DOHH2 (cell line): ENCODE measurements at regions not wholly inside any gene's neighbourhood (a gene's known extent, or its start where the extent isn't known, plus 50 kb on each side); places are given as distances from the start of the nearest gene placed in this dataset.

ENCODE experiments used
- H3F3A ChIP-seq: fragments of 200-600 bp; sonication (generic), shearing (Covaris generic); 2 replicates; pipeline ENCODE4 v1.6.0; 2016; ENCODE audit warnings: antibody characterized with exemption, mild to moderate bottlenecking; ENCODE audit not compliant: control insufficient read depth, insufficient read depth
- H3K27ac ChIP-seq: fragments of 200-600 bp; sonication (generic); 2 replicates; pipeline ENCODE4 v1.5.1; 2014; ENCODE audit warnings: low read depth, mild to moderate bottlenecking, low read length, moderate library complexity
- H3K27me3 ChIP-seq: fragments of 200-600 bp; sonication (generic); 2 replicates; pipeline ENCODE4 v1.6.1; 2014; ENCODE audit warnings: mild to moderate bottlenecking, low read length, mixed read lengths; ENCODE audit not compliant: control insufficient read depth
- H3K36me3 ChIP-seq: fragments of 200-600 bp; sonication (generic); 2 replicates; pipeline ENCODE4 v1.6.1; 2014; ENCODE audit warnings: mild to moderate bottlenecking, low read length, moderate library complexity, mixed read lengths; ENCODE audit not compliant: control insufficient read depth
- H3K4me1 ChIP-seq: fragments of 200-600 bp; sonication (generic); 2 replicates; pipeline ENCODE4 v1.6.1; 2014; ENCODE audit warnings: mild to moderate bottlenecking, low read length, mixed read lengths; ENCODE audit not compliant: control insufficient read depth
- H3K4me2 ChIP-seq: fragments of 200-600 bp; sonication (generic); 2 replicates; pipeline ENCODE4 v1.6.0; 2014; ENCODE audit warnings: mild to moderate bottlenecking, low read length, moderate library complexity
- H3K4me3 ChIP-seq: fragments of 200-600 bp; sonication (generic); 2 replicates; pipeline ENCODE4 v1.5.1; 2014; ENCODE audit warnings: mild to moderate bottlenecking, low read length, mixed read lengths
- H3K79me2 ChIP-seq: fragments of 200-600 bp; sonication (generic); 2 replicates; pipeline ENCODE4 v1.6.1; 2014; ENCODE audit warnings: mild to moderate bottlenecking, low read length, mixed read lengths; ENCODE audit not compliant: control insufficient read depth
- H3K9me2 ChIP-seq: fragments of 200-600 bp; sonication (generic); replicated peaks from 2 replicates; pipeline ENCODE4 v1.6.1; 2014; ENCODE audit warnings: mild to moderate bottlenecking, low read length, mixed read lengths; ENCODE audit not compliant: control insufficient read depth
- H3K9me3 ChIP-seq: fragments of 200-600 bp; sonication (generic); 2 replicates; pipeline ENCODE4 v1.6.1; 2014; ENCODE audit warnings: antibody characterized with exemption, low read length, mixed read lengths; ENCODE audit not compliant: control insufficient read depth, insufficient read depth
- H4K20me1 ChIP-seq: fragments of 200-600 bp; sonication (generic); 2 replicates; pipeline ENCODE4 v1.6.0; 2014; ENCODE audit warnings: low read depth, mild to moderate bottlenecking, antibody characterized with exemption, low read length, moderate library complexity; ENCODE audit not compliant: control insufficient read depth, insufficient read depth
- CTCF ChIP-seq: fragments of 200-600 bp; sonication (generic); IDR thresholded peaks from one replicate; pipeline ENCODE4 v1.5.1; 2014; ENCODE audit warnings: antibody characterized with exemption, mild to moderate bottlenecking, low read depth, low read length; ENCODE audit not compliant: poor library complexity, severe bottlenecking
- EZH2phosphoT487 ChIP-seq: fragments of 200-600 bp; sonication (generic); IDR thresholded peaks from 2 replicates; pipeline ENCODE4 v1.6.1; 2017; ENCODE audit warnings: borderline replicate concordance, mild to moderate bottlenecking, antibody characterized with exemption, low read length, moderate library complexity, mixed read lengths

GRCh38 chr4:77415689-77416088 lies 189.9 kb upstream of the CXCL13 start:
- TF ChIP-seq EZH2phosphoT487 (no peak), CTCF (no peak)
- Histone ChIP-seq H3K4me2 (no peak overlapping the region), H4K20me1 (no peaks in the 10 kb centered on the region), H3K36me3 (no peaks in the 10 kb centered on the region), H3K79me2 (no peaks in the 10 kb centered on the region), H3K9me3 (no peaks in the 10 kb centered on the region), H3K4me1 (no peaks in the 10 kb centered on the region), H3K27me3 (0 out of 2 replicates have a peak, but pooled peaks cover 5% of the 10 kb centered on the region), H3K4me3 (no peak overlapping the region), H3K9me2 (no peaks in the 10 kb centered on the region), H3F3A (no peaks in the 10 kb centered on the region), H3K27ac (no peak overlapping the region)

GRCh38 chr4:77418333-77418732 lies 187.3 kb upstream of the CXCL13 start:
- Histone ChIP-seq H3K9me3 (no peaks in the 10 kb centered on the region), H3K79me2 (no peaks in the 10 kb centered on the region), H3K36me3 (no peaks in the 10 kb centered on the region), H3K4me1 (no peaks in the 10 kb centered on the region), H4K20me1 (no peaks in the 10 kb centered on the region), H3K27me3 (no peaks in the 10 kb centered on the region), H3K4me2 (no peak overlapping the region), H3K4me3 (no peak overlapping the region), H3K9me2 (no peaks in the 10 kb centered on the region), H3F3A (no peaks in the 10 kb centered on the region), H3K27ac (no peak overlapping the region)
- TF ChIP-seq CTCF = peak; percentile 27
- no peak for TF ChIP-seq EZH2phosphoT487

GRCh38 chr4:77430847-77431246 lies 174.8 kb upstream of the CXCL13 start:
- TF ChIP-seq EZH2phosphoT487 (no peak), CTCF (no peak)
- Histone ChIP-seq H3K9me2 (no peaks in the 10 kb centered on the region), H3K4me1 (no peaks in the 10 kb centered on the region), H3K27ac (no peak overlapping the region), H3K9me3 (no peaks in the 10 kb centered on the region), H3F3A (no peaks in the 10 kb centered on the region), H3K36me3 (no peaks in the 10 kb centered on the region), H3K79me2 (no peaks in the 10 kb centered on the region), H3K4me3 (no peak overlapping the region), H3K4me2 (no peak overlapping the region), H4K20me1 (no peaks in the 10 kb centered on the region), H3K27me3 (peaks cover 10% of the 10 kb centered on the region; the same call in 1 of the 2 replicates)
